GM12878 (cell line): ENCODE measurements at regions not wholly inside any gene's neighbourhood (a gene's known extent, or its start where the extent isn't known, plus 50 kb on each side); places are given as distances from the start of the nearest gene placed in this dataset.

Experiments used
- ATAC-seq: fragments of 200-7000 bp; cut with Tn5 transposase; 3 replicates; pipeline ENCODE4 v1.9.1; 2020; ENCODE audit warnings: mild to moderate bottlenecking, moderate library complexity
- BruUV-seq: library from RNA; stranded (reverse); fragments of 400-500 nt; replicated peaks from 2 replicates; lab custom pipeline; 2021; lab: Mats Ljungman, UMichigan
- CTCF ChIA-PET: fragments of 300-600 bp; sonication (Branson Sonifier 250); formaldehyde crosslinking; extraction: SDS; loops from one replicate; lab custom pipeline; 2021; ENCODE audit warnings: inconsistent platforms; lab: Yijun Ruan, JAX
- POLR2A ChIA-PET: fragments of 350-600 bp; formaldehyde crosslinking; extraction: SDS; loops from one replicate; lab custom pipeline; 2021; ENCODE audit warnings: inconsistent platforms; lab: Charles Lee
- RAD21 ChIA-PET: fragments of 300-600 bp; sonication (Branson Sonifier 250); formaldehyde crosslinking; loops from one replicate; lab custom pipeline; 2023; ENCODE audit warnings: antibody characterized with exemption; ENCODE audit not compliant: unreplicated experiment; lab: Charles Lee
- SMC1A ChIA-PET: fragments of 300-600 bp; sonication (Branson Sonifier 250); formaldehyde crosslinking; loops from one replicate; lab custom pipeline; 2023; ENCODE audit not compliant: unreplicated experiment, uncharacterized antibody; lab: Charles Lee
- DNase-seq: peaks from one replicate; pipeline ENCODE4 v3.0.0-alpha.2; 2011; ENCODE audit warnings: low read depth, low spot score
- FAIRE-seq: peaks from 3 replicates; lab custom pipeline; 2011; peaks lifted over from hg19 to GRCh38; lab: Jason Lieb, UNC
- H2AFZ ChIP-seq: 2 replicates; pipeline ENCODE4 v1.6.0; 2011; ENCODE audit warnings: low read depth, low read length, control low read depth; ENCODE audit not compliant: control insufficient read depth
- H3K27ac ChIP-seq: 2 replicates; pipeline ENCODE4 v1.5.1; 2011; ENCODE audit warnings: control low read depth; ENCODE audit not compliant: control insufficient read depth, insufficient read depth
- H3K27me3 ChIP-seq, 2 experiments: replicated peaks in 1 of 2; 2 replicates each; pipeline versions ENCODE4 v1.6.0 to v1.6.1; 2011; ENCODE audit warnings: low read length in 1 of 2; ENCODE audit not compliant: control insufficient read depth in 2 of 2, insufficient read depth in 2 of 2
- H3K36me3 ChIP-seq, 2 experiments: 2 replicates each; pipeline ENCODE4 v1.5.1; 2011; ENCODE audit warnings: low read length in 1 of 2; ENCODE audit not compliant: control insufficient read depth in 2 of 2, insufficient read depth in 2 of 2
- H3K4me1 ChIP-seq: 2 replicates; pipeline ENCODE4 v1.6.1; 2011; ENCODE audit warnings: mild to moderate bottlenecking, low read length, moderate library complexity, mixed read lengths; ENCODE audit not compliant: control insufficient read depth, insufficient read depth
- H3K4me2 ChIP-seq: 2 replicates; pipeline ENCODE4 v1.6.0; 2011; ENCODE audit warnings: control low read depth; ENCODE audit not compliant: control insufficient read depth, insufficient read depth
- H3K4me3 ChIP-seq: fragments of 200-600 bp; sonication (generic); 2 replicates; pipeline ENCODE4 v1.5.1; 2016
- H3K79me2 ChIP-seq: 2 replicates; pipeline ENCODE4 v1.6.0; 2011; ENCODE audit warnings: low read length; ENCODE audit not compliant: control insufficient read depth, insufficient read depth
- H3K9ac ChIP-seq: 2 replicates; pipeline ENCODE4 v1.8.0; 2011; ENCODE audit warnings: low read length, control low read depth, mixed read lengths; ENCODE audit not compliant: control insufficient read depth, insufficient read depth
- H3K9me3 ChIP-seq: replicated peaks from 3 replicates; pipeline ENCODE4 v1.5.1; 2011; ENCODE audit warnings: mild to moderate bottlenecking, low read length; ENCODE audit not compliant: control insufficient read depth, insufficient read depth
- H4K20me1 ChIP-seq: 2 replicates; pipeline ENCODE4 v1.6.0; 2011; ENCODE audit not compliant: control insufficient read depth, insufficient read depth
- MXI1 ChIP-seq: fragments of 150-350 bp; IDR thresholded peaks from 2 replicates; pipeline ENCODE4 v1.6.1; 2011; ENCODE audit warnings: low read depth, mild to moderate bottlenecking, inconsistent platforms, low read length, improper control_type of control experiment
- NFXL1 ChIP-seq: fragments of 450-650 bp; IDR thresholded peaks from 2 replicates; pipeline ENCODE4 v1.6.1; 2017; ENCODE audit warnings: antibody characterized with exemption, mild to moderate bottlenecking, borderline replicate concordance
- NR2C1 ChIP-seq: fragments of 450-650 bp; IDR thresholded peaks from 2 replicates; pipeline ENCODE4 v1.6.1; 2017; ENCODE audit warnings: antibody characterized with exemption, mild to moderate bottlenecking, moderate library complexity
- WGBS: methylation state at CpG from one replicate; pipeline ENCODE4 v1.1.6; 2016; ENCODE audit warnings: low lambda C conversion rate; ENCODE audit not compliant: insufficient replicate concordance, insufficient coverage; ENCODE audit errors: missing lambda C conversion rate; 5-methylcytosine and 5-hydroxymethylcytosine counted together
- in situ Hi-C: fragments of 300-500 bp; cut with MboI; formaldehyde crosslinking; loops from 9 replicates; pipeline ENCODE4 v1.14.3; 2018; ENCODE audit warnings: mixed read lengths
- intact Hi-C: fragments of 100-400 bp; cut with micrococcal nuclease; formaldehyde crosslinking; loops from one replicate; pipeline ENCODE4 v1.14.2; 2022; ENCODE audit not compliant: unreplicated experiment
- TF ChIP-seq, protein P1 (sequence below): IDR thresholded peaks from 2 replicates; pipeline ENCODE4 v1.6.1; 2011; ENCODE audit warnings: low read depth, low read length, improper control_type of control experiment, borderline replicate concordance

DNA sequence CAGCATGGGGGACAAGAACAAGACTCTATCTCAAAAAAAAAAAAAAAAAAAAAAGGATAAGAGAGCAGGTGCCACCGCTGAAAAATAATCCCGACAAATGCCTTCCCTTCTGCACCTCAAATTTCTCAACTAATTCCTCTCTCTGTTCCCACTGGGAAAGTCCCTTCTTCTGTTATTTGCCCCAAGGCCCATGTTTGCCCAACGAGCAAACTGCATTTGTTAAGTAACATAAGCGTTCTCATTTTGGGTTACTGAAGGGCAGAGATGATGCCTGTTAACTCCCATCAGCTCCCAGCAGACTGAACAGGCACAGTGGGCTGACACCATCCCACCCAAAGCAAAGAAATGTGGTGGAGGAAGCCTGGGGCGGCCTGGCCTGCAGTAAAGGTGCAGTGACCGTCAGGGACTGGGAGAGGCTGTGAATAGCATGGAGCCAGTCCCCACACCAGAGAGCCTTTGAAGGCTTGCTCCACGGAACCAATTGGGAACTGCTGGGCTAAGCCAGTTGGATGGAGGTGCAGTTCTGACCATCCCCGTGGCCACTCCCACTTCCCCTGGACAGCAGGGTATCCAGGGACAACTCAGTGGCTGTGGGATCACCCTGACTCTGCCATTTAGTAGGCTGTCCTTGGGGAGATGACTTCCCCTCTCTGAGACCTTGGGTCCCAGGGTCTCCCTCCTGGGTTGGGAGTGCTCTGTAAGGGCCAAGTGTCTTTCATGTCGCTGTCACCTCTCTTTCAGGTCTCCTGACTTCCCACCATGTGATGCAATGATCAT is 149.7 kb upstream of the IER5L start (continued):
- TF ChIP-seq, protein P1, sequence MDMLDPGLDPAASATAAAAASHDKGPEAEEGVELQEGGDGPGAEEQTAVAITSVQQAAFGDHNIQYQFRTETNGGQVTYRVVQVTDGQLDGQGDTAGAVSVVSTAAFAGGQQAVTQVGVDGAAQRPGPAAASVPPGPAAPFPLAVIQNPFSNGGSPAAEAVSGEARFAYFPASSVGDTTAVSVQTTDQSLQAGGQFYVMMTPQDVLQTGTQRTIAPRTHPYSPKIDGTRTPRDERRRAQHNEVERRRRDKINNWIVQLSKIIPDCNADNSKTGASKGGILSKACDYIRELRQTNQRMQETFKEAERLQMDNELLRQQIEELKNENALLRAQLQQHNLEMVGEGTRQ, result no peak
- no peak for TF ChIP-seq MXI1

DNA sequence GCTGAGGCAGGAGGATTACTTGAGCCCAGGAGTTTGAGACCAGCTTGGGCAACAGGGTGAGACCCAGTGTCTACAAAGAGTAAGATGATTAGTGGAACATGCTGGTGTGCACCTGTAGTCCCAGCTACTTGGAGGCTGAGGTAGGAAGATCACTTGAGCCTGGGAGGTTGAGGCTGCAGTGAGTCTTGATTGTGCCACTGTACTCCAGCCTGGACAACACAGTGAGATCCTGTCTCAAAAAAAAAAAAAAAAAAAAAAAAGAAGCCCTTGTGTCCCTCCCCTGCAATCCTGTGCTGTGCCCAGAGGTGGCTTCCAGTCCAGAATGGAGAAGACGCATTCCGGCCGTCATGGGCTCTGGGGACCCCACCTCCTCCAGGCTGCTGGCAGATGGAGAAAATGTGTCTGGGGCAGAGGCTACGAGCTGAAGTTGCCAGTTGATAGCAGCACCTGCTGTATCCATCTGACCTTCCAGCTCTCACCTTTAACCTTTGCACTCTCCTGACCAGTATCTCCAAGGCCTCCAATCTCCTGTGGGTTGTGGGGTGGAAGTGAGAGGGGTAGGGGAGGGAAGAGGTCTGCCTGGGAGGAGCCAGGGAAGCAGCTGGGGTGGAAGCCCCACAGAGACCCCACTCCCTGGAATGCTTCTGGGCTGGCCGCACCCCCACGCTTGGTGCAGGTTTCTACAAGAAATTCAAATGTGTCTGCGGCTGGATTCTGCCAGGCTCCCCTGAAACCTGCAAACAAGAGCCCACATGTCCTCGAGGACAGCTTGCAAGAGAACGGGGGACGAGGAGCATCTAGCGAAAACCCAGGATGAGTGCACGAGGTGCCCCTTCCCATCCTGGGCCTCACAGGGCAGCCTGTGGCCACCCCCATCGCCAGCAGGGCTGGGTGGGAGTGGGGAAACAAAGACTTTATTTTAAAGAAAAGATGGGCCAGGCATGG is 148.3 kb upstream of the IER5L start:
- Histone ChIP-seq H3K9ac (no peak overlapping the region), H3K27me3 (no peaks in the 10 kb centered on the region), H3K4me2 (no peak overlapping the region), H3K4me1 (peaks cover 10% of the 10 kb centered on the region), H3K9me3 (peaks cover 8% of the 10 kb centered on the region; the same call in 2 of the 3 replicates), H2AFZ (no peak overlapping the region), H4K20me1 (no peaks in the 10 kb centered on the region), H3K4me3 (no peak overlapping the region), H3K79me2 (no peaks in the 10 kb centered on the region), H3K36me3 (no peaks in the 10 kb centered on the region), H3K27ac (no peak overlapping the region)
- 57% methylated on average over 13 of the region's 13 CpGs for WGBS
- CTCF ChIA-PET, result no interaction called here
- in situ Hi-C loops, result no loop called here
- BruUV-seq, result no TSS peak
- TF ChIP-seq NFXL1 (no peak), NR2C1 (peak; percentile 34; the same call in 1 of the 2 replicates)
- DNase-seq (no peak), FAIRE-seq (no peak), ATAC-seq (no peak)
- POLR2A ChIA-PET, result no interaction called here
- SMC1A ChIA-PET, result no interaction called here
- RAD21 ChIA-PET, result no interaction called here
- intact Hi-C loops, result no loop called here
